HG03460 (cell line): ENCODE measurements at regions not wholly inside any gene's neighbourhood (a gene's known extent, or its start where the extent isn't known, plus 50 kb on each side); places are given as distances from the start of the nearest gene placed in this dataset.
"Not testable (repeated sequence)": the region's sequence is repeated elsewhere in the genome, so short reads cannot be mapped to it uniquely, and the experiment has no call there.

Experiments used
- ATAC-seq: cut with Tn5 transposase; IDR thresholded peaks from one replicate; pipeline ENCODE4 v1.9.1; 2021; ENCODE audit not compliant: unreplicated experiment

- ATAC-seq: not testable (repeated sequence)
Observed at GRCh38 chr9:63912451-63912850, 1372.6 kb downstream of the FOXD4L5 start.

- not testable (repeated sequence) for ATAC-seq
Observed at GRCh38 chr9:63909076-63909475, 1375.9 kb downstream of the FOXD4L5 start.

- not testable (repeated sequence) for ATAC-seq
Observed at GRCh38 chr9:63899637-63900190, 1385.3 kb downstream of the FOXD4L5 start.

GRCh38 chr9:63881386-63881785 lies 1403.6 kb downstream of the FOXD4L5 start:
- ATAC-seq: not testable (repeated sequence)

GRCh38 chr9:63876380-63876779 lies 1408.6 kb downstream of the FOXD4L5 start:
- ATAC-seq: not testable (repeated sequence)

GRCh38 chr9:63859475-63860215 lies 1425.4 kb downstream of the FOXD4L5 start:
- no peak for ATAC-seq

GRCh38 chr9:63859090-63859474 lies 1425.9 kb downstream of the FOXD4L5 start:
- ATAC-seq: not testable (repeated sequence)

GRCh38 chr9:63853140-63853751 lies 1431.8 kb downstream of the FOXD4L5 start:
- ATAC-seq: not testable (repeated sequence)

GRCh38 chr9:63824804-63825203 lies 1460.2 kb downstream of the FOXD4L5 start:
- ATAC-seq: not testable (repeated sequence)

GRCh38 chr9:63823375-63824201 lies 1461.4 kb downstream of the FOXD4L5 start:
- not testable (repeated sequence) for ATAC-seq

GRCh38 chr9:63822615-63823374 lies 1462.2 kb downstream of the FOXD4L5 start:
- not testable (repeated sequence) for ATAC-seq

GRCh38 chr9:63821293-63821692 lies 1463.7 kb downstream of the FOXD4L5 start:
- ATAC-seq: not testable (repeated sequence)

- ATAC-seq: not testable (repeated sequence)
Observed at GRCh38 chr9:63820882-63821281, 1464.1 kb downstream of the FOXD4L5 start.

- ATAC-seq: not testable (repeated sequence)
Observed at GRCh38 chr9:63820383-63820782, 1464.6 kb downstream of the FOXD4L5 start.

GRCh38 chr9:63817622-63818518 lies 1467.1 kb downstream of the FOXD4L5 start:
- ATAC-seq: peak; percentile 54

GRCh38 chr9:63816751-63817621 lies 1468.0 kb downstream of the FOXD4L5 start:
- peak; percentile 69 for ATAC-seq

GRCh38 chr9:63814970-63815669 lies 1469.9 kb downstream of the FOXD4L5 start:
- not testable (repeated sequence) for ATAC-seq
